Memory B cell (primary cell): ENCODE measurements at regions not wholly inside any gene's neighbourhood (a gene's known extent, or its start where the extent isn't known, plus 50 kb on each side); places are given as distances from the start of the nearest gene placed in this dataset.

Experiments used
- ATAC-seq: fragments of 150-1000 bp; cut with Tn5 transposase; 2 replicates; pipeline ENCODE4 v1.10.0; 2021; ENCODE audit warnings: low read depth, mild to moderate bottlenecking, moderate library complexity
- DNase-seq, 2 donors: peaks; one replicate each; pipeline ENCODE4 v3.0.0; 2022; ENCODE audit warnings: low spot score in 2 of 2
- H3K27ac Mint-ChIP-seq: one replicate; pipeline ENCODE4 v1.8.0; 2022; ENCODE audit warnings: mild to moderate bottlenecking, moderate library complexity, mixed read lengths
- H3K27me3 Mint-ChIP-seq: one replicate; pipeline ENCODE4 v1.8.0; 2022; ENCODE audit warnings: mixed read lengths
- H3K36me3 Mint-ChIP-seq: one replicate; pipeline ENCODE4 v1.8.0; 2022; ENCODE audit warnings: mild to moderate bottlenecking, mixed read lengths
- H3K4me1 Mint-ChIP-seq: one replicate; pipeline ENCODE4 v1.8.0; 2022; ENCODE audit warnings: mixed read lengths
- H3K4me3 Mint-ChIP-seq: one replicate; pipeline ENCODE4 v1.8.0; 2022; ENCODE audit warnings: mild to moderate bottlenecking, moderate library complexity, mixed read lengths
- H3K9me3 Mint-ChIP-seq: one replicate; pipeline ENCODE4 v1.8.0; 2022; ENCODE audit warnings: mixed read lengths

GRCh38 chr4:174111422-174111821 is 172.0 kb downstream of the FBXO8 start:
- Mint-ChIP-seq H3K36me3 (no peaks in the 10 kb centered on the region), H3K9me3 (no peaks in the 10 kb centered on the region), H3K27me3 (peaks cover 7% of the 10 kb centered on the region), H3K4me1 (no peaks in the 10 kb centered on the region), H3K27ac (no peak overlapping the region), H3K4me3 (no peak overlapping the region)
- no peak for ATAC-seq
- no peak for DNase-seq

GRCh38 chr4:174110180-174110579 is 173.3 kb downstream of the FBXO8 start:
- Mint-ChIP-seq H3K4me3 (no peak overlapping the region), H3K9me3 (no peaks in the 10 kb centered on the region), H3K27ac (no peak overlapping the region), H3K4me1 (no peaks in the 10 kb centered on the region), H3K27me3 (peaks cover 7% of the 10 kb centered on the region), H3K36me3 (no peaks in the 10 kb centered on the region)
- DNase-seq (no peak), ATAC-seq (no peak)

GRCh38 chr4:174107746-174108354 is 175.6 kb downstream of the FBXO8 start:
- no peak for ATAC-seq
- no peak for DNase-seq
- Mint-ChIP-seq H3K4me1 (no peaks in the 10 kb centered on the region), H3K36me3 (no peaks in the 10 kb centered on the region), H3K27ac (no peak overlapping the region), H3K4me3 (no peak overlapping the region), H3K27me3 (peaks cover 7% of the 10 kb centered on the region), H3K9me3 (no peaks in the 10 kb centered on the region)

GRCh38 chr4:174105202-174105601 is 178.3 kb downstream of the FBXO8 start:
- no peaks in the 10 kb centered on the region for H3K4me1 Mint-ChIP-seq
- no peak overlapping the region for H3K4me3 Mint-ChIP-seq
- no peak for ATAC-seq
- peaks cover 7% of the 10 kb centered on the region for H3K27me3 Mint-ChIP-seq
- H3K36me3 Mint-ChIP-seq, result no peaks in the 10 kb centered on the region
- H3K9me3 Mint-ChIP-seq, result no peaks in the 10 kb centered on the region
- no peak for DNase-seq
- no peak overlapping the region for H3K27ac Mint-ChIP-seq

- DNase-seq (no peak), ATAC-seq (no peak)
- H3K4me3 Mint-ChIP-seq, result no peak overlapping the region
- H3K36me3 Mint-ChIP-seq, result no peaks in the 10 kb centered on the region
- H3K4me1 Mint-ChIP-seq, result no peaks in the 10 kb centered on the region
- peaks cover 2% of the 10 kb centered on the region for H3K27me3 Mint-ChIP-seq
- no peak overlapping the region for H3K27ac Mint-ChIP-seq
- no peaks in the 10 kb centered on the region for H3K9me3 Mint-ChIP-seq
Measured at GRCh38 chr4:174100910-174101309, 182.6 kb downstream of the FBXO8 start.

GRCh38 chr4:174099712-174100111 is 183.8 kb downstream of the FBXO8 start:
- H3K9me3 Mint-ChIP-seq, result no peaks in the 10 kb centered on the region
- H3K4me1 Mint-ChIP-seq, result no peaks in the 10 kb centered on the region

GRCh38 chr4:174096999-174097398 is 186.5 kb downstream of the FBXO8 start:
- no peaks in the 10 kb centered on the region for H3K9me3 Mint-ChIP-seq
- peaks cover 2% of the 10 kb centered on the region for H3K27me3 Mint-ChIP-seq
- DNase-seq (no peak), ATAC-seq (no peak)
- no peak overlapping the region for H3K4me3 Mint-ChIP-seq
- H3K27ac Mint-ChIP-seq, result no peak overlapping the region
- H3K4me1 Mint-ChIP-seq, result no peaks in the 10 kb centered on the region
- H3K36me3 Mint-ChIP-seq, result no peaks in the 10 kb centered on the region

More at GRCh38 chr4:174099712-174100111, 183.8 kb downstream of the FBXO8 start:
- Mint-ChIP-seq H3K36me3 (no peaks in the 10 kb centered on the region), H3K4me3 (no peak overlapping the region), H3K27ac (no peak overlapping the region), H3K27me3 (peaks cover 2% of the 10 kb centered on the region)
- ATAC-seq (no peak), DNase-seq (no peak)

GRCh38 chr4:174096456-174096855 is 187.0 kb downstream of the FBXO8 start:
- no peak overlapping the region for H3K27ac Mint-ChIP-seq
- DNase-seq (no peak), ATAC-seq (no peak)
- peaks cover 4% of the 10 kb centered on the region for H3K27me3 Mint-ChIP-seq
- H3K9me3 Mint-ChIP-seq, result no peaks in the 10 kb centered on the region
- H3K4me3 Mint-ChIP-seq, result no peak overlapping the region
- H3K4me1 Mint-ChIP-seq, result no peaks in the 10 kb centered on the region
- H3K36me3 Mint-ChIP-seq, result no peaks in the 10 kb centered on the region

GRCh38 chr4:174091130-174091529 is 192.3 kb downstream of the FBXO8 start:
- Mint-ChIP-seq H3K4me1 (no peaks in the 10 kb centered on the region), H3K27me3 (peaks cover 7% of the 10 kb centered on the region), H3K36me3 (no peaks in the 10 kb centered on the region), H3K9me3 (no peaks in the 10 kb centered on the region), H3K4me3 (no peak overlapping the region), H3K27ac (no peak overlapping the region)
- no peak for ATAC-seq
- DNase-seq, result no peak

- Mint-ChIP-seq H3K27me3 (peaks cover 7% of the 10 kb centered on the region), H3K27ac (no peak overlapping the region), H3K36me3 (no peaks in the 10 kb centered on the region), H3K4me3 (no peak overlapping the region), H3K9me3 (no peaks in the 10 kb centered on the region), H3K4me1 (no peaks in the 10 kb centered on the region)
- no peak for DNase-seq
- no peak for ATAC-seq
Measured at GRCh38 chr4:174089711-174090110, 193.8 kb downstream of the FBXO8 start.

GRCh38 chr4:174088795-174089194 is 194.7 kb downstream of the FBXO8 start:
- Mint-ChIP-seq H3K27me3 (peaks cover 7% of the 10 kb centered on the region), H3K4me1 (no peaks in the 10 kb centered on the region), H3K36me3 (no peaks in the 10 kb centered on the region), H3K9me3 (no peaks in the 10 kb centered on the region), H3K27ac (no peak overlapping the region), H3K4me3 (no peak overlapping the region)
- DNase-seq, result no peak
- ATAC-seq, result no peak

- Mint-ChIP-seq H3K4me3 (no peak overlapping the region), H3K27me3 (peaks cover 5% of the 10 kb centered on the region), H3K27ac (no peak overlapping the region), H3K9me3 (no peaks in the 10 kb centered on the region), H3K4me1 (no peaks in the 10 kb centered on the region), H3K36me3 (no peaks in the 10 kb centered on the region)
- DNase-seq, result no peak
- ATAC-seq, result no peak
Measured at GRCh38 chr4:174086829-174087799, 196.4 kb downstream of the FBXO8 start.

GRCh38 chr4:174084981-174085380 is 198.5 kb downstream of the FBXO8 start:
- H3K27me3 Mint-ChIP-seq, result no peaks in the 10 kb centered on the region

GRCh38 chr4:174084542-174084941 is 198.9 kb downstream of the FBXO8 start:
- ATAC-seq (no peak), DNase-seq (no peak)
- no peaks in the 10 kb centered on the region for H3K36me3 Mint-ChIP-seq
- H3K27ac Mint-ChIP-seq, result no peak overlapping the region
- no peaks in the 10 kb centered on the region for H3K4me1 Mint-ChIP-seq
- no peaks in the 10 kb centered on the region for H3K27me3 Mint-ChIP-seq
- H3K4me3 Mint-ChIP-seq, result no peak overlapping the region
- H3K9me3 Mint-ChIP-seq, result no peaks in the 10 kb centered on the region

More at GRCh38 chr4:174084981-174085380, 198.5 kb downstream of the FBXO8 start:
- Mint-ChIP-seq H3K27ac (no peak overlapping the region), H3K36me3 (no peaks in the 10 kb centered on the region), H3K9me3 (no peaks in the 10 kb centered on the region), H3K4me3 (no peak overlapping the region), H3K4me1 (no peaks in the 10 kb centered on the region)
- DNase-seq (no peak), ATAC-seq (no peak)
